Neural cell (in vitro differentiated cells): ENCODE measurements at regions not wholly inside any gene's neighbourhood (a gene's known extent, or its start where the extent isn't known, plus 50 kb on each side); places are given as distances from the start of the nearest gene placed in this dataset.

Experiments
- H2AFZ ChIP-seq: fragments of 200-600, 300-800 bp; sonication (generic), shearing (Covaris generic); 2 replicates; pipeline ENCODE4 v1.6.0; 2014; ENCODE audit warnings: low read depth, mild to moderate bottlenecking, antibody characterized with exemption, low read length, moderate library complexity
- H3F3A ChIP-seq: fragments of 200-600 bp; shearing (Covaris generic); 2 replicates; pipeline ENCODE4 v1.6.1; 2016; ENCODE audit warnings: mild to moderate bottlenecking, moderate library complexity, mixed read lengths, antibody characterized with exemption, low read length; ENCODE audit not compliant: insufficient read depth, poor library complexity, severe bottlenecking
- H3K27ac ChIP-seq: fragments of 200-600, 300-800 bp; sonication (generic), shearing (Covaris generic); 2 replicates; pipeline ENCODE4 v1.5.1; 2014; ENCODE audit warnings: mild to moderate bottlenecking, low read length, moderate library complexity
- H3K27me3 ChIP-seq: fragments of 300-800, 200-600 bp; sonication (generic), shearing (Covaris generic); 2 replicates; pipeline ENCODE4 v1.6.0; 2014; ENCODE audit warnings: mild to moderate bottlenecking, low read depth, low read length, moderate library complexity; ENCODE audit not compliant: insufficient read depth
- H3K36me3 ChIP-seq: fragments of 300-800, 200-600 bp; sonication (generic), shearing (Covaris generic); 2 replicates; pipeline ENCODE4 v1.5.1; 2014; ENCODE audit warnings: mild to moderate bottlenecking, antibody characterized with exemption, low read length, moderate library complexity; ENCODE audit not compliant: insufficient read depth
- H3K4me2 ChIP-seq: fragments of 300-800, 200-600 bp; sonication (generic), shearing (Covaris generic); 2 replicates; pipeline ENCODE4 v1.6.0; 2014; ENCODE audit warnings: mild to moderate bottlenecking, low read length
- H3K4me3 ChIP-seq: fragments of 300-800, 200-600 bp; sonication (generic), shearing (Covaris generic); 2 replicates; pipeline ENCODE4 v1.5.1; 2014; ENCODE audit warnings: mild to moderate bottlenecking, low read length, moderate library complexity
- H3K79me2 ChIP-seq: fragments of 200-600 bp; shearing (Covaris generic); replicated peaks from 2 replicates; pipeline ENCODE4 v1.6.0; 2014; ENCODE audit warnings: mild to moderate bottlenecking, low read length, moderate library complexity; ENCODE audit not compliant: insufficient read depth
- H3K9ac ChIP-seq: fragments of 300-800, 200-600 bp; sonication (generic), shearing (Covaris generic); 2 replicates; pipeline ENCODE4 v1.6.1; 2016; ENCODE audit warnings: mild to moderate bottlenecking, low read length, mixed read lengths
- H3K9me2 ChIP-seq: fragments of 200-600 bp; shearing (Covaris generic); 2 replicates; pipeline ENCODE4 v1.6.1; 2016; ENCODE audit warnings: mild to moderate bottlenecking, low read length, mixed read lengths; ENCODE audit not compliant: insufficient read depth
- H3K9me3 ChIP-seq: fragments of 200-600, 300-800 bp; sonication (generic), shearing (Covaris generic); 2 replicates; pipeline ENCODE4 v1.6.1; 2016; ENCODE audit warnings: mild to moderate bottlenecking, mixed run types, low read length, moderate library complexity, mixed read lengths
- H4K20me1 ChIP-seq: fragments of 200-600 bp; shearing (Covaris generic); 2 replicates; pipeline ENCODE4 v1.6.1; 2016; ENCODE audit warnings: mild to moderate bottlenecking, mixed run types; ENCODE audit not compliant: insufficient read depth
- CTCF ChIP-seq: fragments of 450-650 bp; IDR thresholded peaks from 2 replicates; pipeline ENCODE4 v1.5.1; 2014; ENCODE audit warnings: antibody characterized with exemption, mild to moderate bottlenecking, moderate library complexity; ENCODE audit not compliant: poor library complexity, severe bottlenecking
- EP300 ChIP-seq: fragments of 450-650 bp; conservative IDR thresholded peaks from 2 replicates; pipeline ENCODE4 v1.6.1; 2014; ENCODE audit warnings: antibody characterized with exemption, mild to moderate bottlenecking, moderate library complexity; ENCODE audit not compliant: poor library complexity, severe bottlenecking
- EZH2 ChIP-seq: fragments of 200-600, 300-800 bp; shearing (Covaris generic), sonication (generic); IDR thresholded peaks from 2 replicates; pipeline ENCODE4 v1.6.1; 2014; ENCODE audit warnings: antibody characterized with exemption, low read length, borderline replicate concordance, mild to moderate bottlenecking; ENCODE audit not compliant: insufficient read depth, poor library complexity, severe bottlenecking
- MXI1 ChIP-seq: fragments of 450-650 bp; conservative IDR thresholded peaks from 2 replicates; pipeline ENCODE4 v1.6.1; 2014; ENCODE audit warnings: antibody characterized with exemption, mild to moderate bottlenecking; ENCODE audit not compliant: poor library complexity, severe bottlenecking
- POLR2AphosphoS5 ChIP-seq: IDR thresholded peaks from 2 replicates; pipeline ENCODE4 v1.6.1; 2012
- RAD21 ChIP-seq: fragments of 450-650 bp; conservative IDR thresholded peaks from 2 replicates; pipeline ENCODE4 v1.6.1; 2014; ENCODE audit warnings: antibody characterized with exemption, mild to moderate bottlenecking, moderate library complexity
- SMC3 ChIP-seq: fragments of 450-650 bp; conservative IDR thresholded peaks from 2 replicates; pipeline ENCODE4 v1.6.1; 2014; ENCODE audit warnings: antibody characterized with exemption, mild to moderate bottlenecking, moderate library complexity; ENCODE audit not compliant: poor library complexity
- TAF1 ChIP-seq: IDR thresholded peaks from 2 replicates; pipeline ENCODE4 v1.6.1; 2012; ENCODE audit warnings: low read depth
- TF ChIP-seq, protein P1 (sequence below): IDR thresholded peaks from 2 replicates; pipeline ENCODE4 v1.6.1; 2012; ENCODE audit warnings: borderline replicate concordance

DNA sequence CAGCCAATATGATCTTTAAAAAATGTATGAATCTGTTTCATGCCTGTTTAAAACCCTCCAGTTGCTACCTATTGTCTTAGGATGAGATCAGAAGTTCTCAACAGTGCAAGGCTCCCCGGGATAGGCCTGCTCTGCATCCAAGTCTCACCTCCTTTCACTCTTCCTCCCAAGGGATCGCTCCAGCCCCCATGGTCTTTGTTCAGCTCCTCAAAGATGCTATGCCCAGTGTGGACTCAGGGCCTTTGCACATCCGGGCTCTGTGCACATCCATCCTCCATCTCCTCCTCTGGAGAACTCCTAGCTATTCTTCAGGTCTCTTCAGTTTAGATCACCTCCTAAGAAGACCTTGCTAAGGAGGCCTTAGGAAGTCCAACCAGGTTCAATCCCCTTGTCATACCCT lies 82.7 kb upstream of the LEP start:
- Histone ChIP-seq H3K9ac (no peak overlapping the region), H3K4me2 (no peak overlapping the region), H3K9me3 (no peaks in the 10 kb centered on the region), H3K79me2 (no peaks in the 10 kb centered on the region), H3K27ac (no peak overlapping the region), H3K27me3 (peaks cover 2% of the 10 kb centered on the region), H3K9me2 (no peaks in the 10 kb centered on the region), H3K36me3 (no peaks in the 10 kb centered on the region), H3K4me3 (no peak overlapping the region), H4K20me1 (no peaks in the 10 kb centered on the region), H3F3A (no peaks in the 10 kb centered on the region), H2AFZ (no peak overlapping the region)
- TF ChIP-seq MXI1, result no peak
- no peak for TF ChIP-seq RAD21
- no peak for TF ChIP-seq SMC3
- TF ChIP-seq, protein P1, sequence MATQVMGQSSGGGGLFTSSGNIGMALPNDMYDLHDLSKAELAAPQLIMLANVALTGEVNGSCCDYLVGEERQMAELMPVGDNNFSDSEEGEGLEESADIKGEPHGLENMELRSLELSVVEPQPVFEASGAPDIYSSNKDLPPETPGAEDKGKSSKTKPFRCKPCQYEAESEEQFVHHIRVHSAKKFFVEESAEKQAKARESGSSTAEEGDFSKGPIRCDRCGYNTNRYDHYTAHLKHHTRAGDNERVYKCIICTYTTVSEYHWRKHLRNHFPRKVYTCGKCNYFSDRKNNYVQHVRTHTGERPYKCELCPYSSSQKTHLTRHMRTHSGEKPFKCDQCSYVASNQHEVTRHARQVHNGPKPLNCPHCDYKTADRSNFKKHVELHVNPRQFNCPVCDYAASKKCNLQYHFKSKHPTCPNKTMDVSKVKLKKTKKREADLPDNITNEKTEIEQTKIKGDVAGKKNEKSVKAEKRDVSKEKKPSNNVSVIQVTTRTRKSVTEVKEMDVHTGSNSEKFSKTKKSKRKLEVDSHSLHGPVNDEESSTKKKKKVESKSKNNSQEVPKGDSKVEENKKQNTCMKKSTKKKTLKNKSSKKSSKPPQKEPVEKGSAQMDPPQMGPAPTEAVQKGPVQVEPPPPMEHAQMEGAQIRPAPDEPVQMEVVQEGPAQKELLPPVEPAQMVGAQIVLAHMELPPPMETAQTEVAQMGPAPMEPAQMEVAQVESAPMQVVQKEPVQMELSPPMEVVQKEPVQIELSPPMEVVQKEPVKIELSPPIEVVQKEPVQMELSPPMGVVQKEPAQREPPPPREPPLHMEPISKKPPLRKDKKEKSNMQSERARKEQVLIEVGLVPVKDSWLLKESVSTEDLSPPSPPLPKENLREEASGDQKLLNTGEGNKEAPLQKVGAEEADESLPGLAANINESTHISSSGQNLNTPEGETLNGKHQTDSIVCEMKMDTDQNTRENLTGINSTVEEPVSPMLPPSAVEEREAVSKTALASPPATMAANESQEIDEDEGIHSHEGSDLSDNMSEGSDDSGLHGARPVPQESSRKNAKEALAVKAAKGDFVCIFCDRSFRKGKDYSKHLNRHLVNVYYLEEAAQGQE, result no peak
- no peak for TF ChIP-seq EZH2
- no peak for TF ChIP-seq POLR2AphosphoS5
- TF ChIP-seq TAF1, result no peak
- no peak for TF ChIP-seq CTCF
- TF ChIP-seq EP300, result no peak

- Histone ChIP-seq H3K27me3 (peaks cover 21% of the 10 kb centered on the region), H3K27ac (no peak overlapping the region), H3K9me2 (no peaks in the 10 kb centered on the region), H3K4me3 (no peak overlapping the region), H2AFZ (no peak overlapping the region), H3K36me3 (no peaks in the 10 kb centered on the region), H4K20me1 (no peaks in the 10 kb centered on the region), H3F3A (no peaks in the 10 kb centered on the region), H3K79me2 (no peaks in the 10 kb centered on the region), H3K9ac (no peak overlapping the region), H3K4me2 (no peak overlapping the region), H3K9me3 (no peaks in the 10 kb centered on the region)
- TF ChIP-seq EZH2 (no peak), TAF1 (no peak), RAD21 (no peak), EP300 (no peak), SMC3 (no peak), POLR2AphosphoS5 (no peak), MXI1 (no peak), CTCF (no peak)
- TF ChIP-seq, protein P1, result no peak
Observed at GRCh38 chr7:128160296-128160695, 80.8 kb upstream of the LEP start.
